Stimulated activated CD4-positive, alpha-beta T cell treated with anti-CD3 and anti-CD28 coated beads, Interleukin-15, amount 100 ng/mL, for 24 hours (primary cell): ENCODE measurements at regions not wholly inside any gene's neighbourhood (a gene's known extent, or its start where the extent isn't known, plus 50 kb on each side); places are given as distances from the start of the nearest gene placed in this dataset.

Source experiments
- DNase-seq: peaks from one replicate; pipeline ENCODE4 v3.0.0-alpha.2; 2020

- DNase-seq, result no peak
These were observed 147.9 kb upstream of the CBLN2 start for GRCh38 chr18:72692086-72692485.

GRCh38 chr18:72687736-72688135 is 143.6 kb upstream of the CBLN2 start:
- no peak for DNase-seq

- no peak for DNase-seq
These were observed 131.3 kb upstream of the CBLN2 start for GRCh38 chr18:72675394-72675793.

- DNase-seq, result no peak
These were observed 130.6 kb upstream of the CBLN2 start for GRCh38 chr18:72674710-72675109.

- DNase-seq, result no peak
These were observed 129.1 kb upstream of the CBLN2 start for GRCh38 chr18:72673242-72673641.

- peak; percentile 6 for DNase-seq
These were observed 128.4 kb upstream of the CBLN2 start for GRCh38 chr18:72672364-72673184.

GRCh38 chr18:72667932-72668331 is 123.8 kb upstream of the CBLN2 start:
- DNase-seq, result no peak

- peak; percentile 59 for DNase-seq
These were observed 109.0 kb upstream of the CBLN2 start for GRCh38 chr18:72652990-72653593.

- DNase-seq, result no peak
These were observed 106.9 kb upstream of the CBLN2 start for GRCh38 chr18:72651033-72651432.

GRCh38 chr18:72648481-72648960 is 104.4 kb upstream of the CBLN2 start:
- DNase-seq, result no peak

GRCh38 chr18:72648079-72648478 is 103.9 kb upstream of the CBLN2 start:
- DNase-seq, result no peak

GRCh38 chr18:72640557-72640956 is 96.4 kb upstream of the CBLN2 start:
- DNase-seq, result no peak

- no peak for DNase-seq
These were observed 94.2 kb upstream of the CBLN2 start for GRCh38 chr18:72638376-72638775.

- DNase-seq, result no peak
These were observed 93.6 kb upstream of the CBLN2 start for GRCh38 chr18:72637721-72638120.

GRCh38 chr18:72637299-72637698 is 93.2 kb upstream of the CBLN2 start:
- no peak for DNase-seq

- DNase-seq, result no peak
These were observed 92.5 kb upstream of the CBLN2 start for GRCh38 chr18:72636611-72637010.

- no peak for DNase-seq
These were observed 90.4 kb upstream of the CBLN2 start for GRCh38 chr18:72634500-72634899.

GRCh38 chr18:72630991-72631390 is 86.8 kb upstream of the CBLN2 start:
- no peak for DNase-seq

GRCh38 chr18:72623444-72623843 is 79.3 kb upstream of the CBLN2 start:
- no peak for DNase-seq

GRCh38 chr18:72613534-72613930 is 69.4 kb upstream of the CBLN2 start:
- DNase-seq, result no peak

- DNase-seq, result no peak
These were observed 68.9 kb upstream of the CBLN2 start for GRCh38 chr18:72612894-72613533.

GRCh38 chr18:72605376-72605775 is 61.2 kb upstream of the CBLN2 start:
- DNase-seq, result no peak

GRCh38 chr18:72601944-72602343 is 57.8 kb upstream of the CBLN2 start:
- DNase-seq, result no peak

GRCh38 chr18:72601481-72601880 is 57.3 kb upstream of the CBLN2 start:
- no peak for DNase-seq
